NCI-H2029 treated with DMSO at 0.1 percent for 48 hours (cell line): ENCODE measurements at regions not wholly inside any gene's neighbourhood (a gene's known extent, or its start where the extent isn't known, plus 50 kb on each side); places are given as distances from the start of the nearest gene placed in this dataset.

Experiments
- DNase-seq: peaks from one replicate; lab custom pipeline; 2025; lab: John Stamatoyannopoulos, UW

GRCh38 chr13:76750126-76750525 lies 136.1 kb downstream of the KCTD12 start:
- DNase-seq = no peak

GRCh38 chr13:76745261-76746200 lies 140.7 kb downstream of the KCTD12 start:
- DNase-seq = no peak

GRCh38 chr13:76741624-76742023 lies 144.6 kb downstream of the KCTD12 start:
- no peak for DNase-seq

GRCh38 chr13:76741046-76741445 lies 145.2 kb downstream of the KCTD12 start:
- no peak for DNase-seq

GRCh38 chr13:76738616-76739015 lies 147.6 kb downstream of the KCTD12 start:
- DNase-seq = no peak

- DNase-seq = no peak
Observed at GRCh38 chr13:76737526-76737925, 148.7 kb downstream of the KCTD12 start.

- DNase-seq = no peak
Observed at GRCh38 chr13:76735641-76736040, 150.6 kb downstream of the KCTD12 start.

- DNase-seq = no peak
Observed at GRCh38 chr13:76733671-76734070, 152.5 kb downstream of the KCTD12 start.

- no peak for DNase-seq
Observed at GRCh38 chr13:76732367-76732766, 153.8 kb downstream of the KCTD12 start.

GRCh38 chr13:76730220-76730619 lies 156.0 kb downstream of the KCTD12 start:
- no peak for DNase-seq

GRCh38 chr13:76729691-76730090 lies 156.5 kb downstream of the KCTD12 start:
- DNase-seq = no peak

GRCh38 chr13:76725896-76726295 lies 160.3 kb downstream of the KCTD12 start:
- DNase-seq = no peak

- DNase-seq = no peak
Observed at GRCh38 chr13:76725211-76725610, 161.0 kb downstream of the KCTD12 start.

GRCh38 chr13:76724421-76724820 lies 161.8 kb downstream of the KCTD12 start:
- DNase-seq = no peak

GRCh38 chr13:76723551-76724232 lies 162.5 kb downstream of the KCTD12 start:
- DNase-seq = no peak

- DNase-seq = no peak
Observed at GRCh38 chr13:76722782-76723181, 163.4 kb downstream of the KCTD12 start.

- DNase-seq = no peak
Observed at GRCh38 chr13:76720821-76721220, 165.4 kb downstream of the KCTD12 start.

GRCh38 chr13:76720416-76720815 lies 165.8 kb downstream of the KCTD12 start:
- no peak for DNase-seq

GRCh38 chr13:76719955-76720354 lies 166.2 kb downstream of the KCTD12 start:
- DNase-seq = no peak

- DNase-seq = no peak
Observed at GRCh38 chr13:76717092-76717491, 169.1 kb downstream of the KCTD12 start.

- no peak for DNase-seq
Observed at GRCh38 chr13:76715621-76716020, 170.6 kb downstream of the KCTD12 start.

GRCh38 chr13:76715075-76715474 lies 171.1 kb downstream of the KCTD12 start:
- DNase-seq = no peak

GRCh38 chr13:76713280-76713679 lies 172.9 kb downstream of the KCTD12 start:
- no peak for DNase-seq
